H1 (cell line): ENCODE measurements at regions not wholly inside any gene's neighbourhood (a gene's known extent, or its start where the extent isn't known, plus 50 kb on each side); places are given as distances from the start of the nearest gene placed in this dataset.

Experiments
- ASH2L ChIP-seq: fragments of 200-600, 300-600 bp; sonication (generic); IDR thresholded peaks from one replicate; pipeline ENCODE4 v1.7.1; 2017; ENCODE audit warnings: low read length
- CTBP2 ChIP-seq: IDR thresholded peaks from 2 replicates; pipeline ENCODE4 v1.7.0; 2011; ENCODE audit warnings: borderline replicate concordance, mild to moderate bottlenecking, moderate library complexity, mixed read lengths, low read length; ENCODE audit not compliant: insufficient read depth, insufficient read length
- POU5F1 ChIP-seq: IDR thresholded peaks from 2 replicates; pipeline ENCODE4 v1.6.1; 2011; ENCODE audit warnings: low read depth, mild to moderate bottlenecking, low read length, moderate library complexity
- SAP30 ChIP-seq: fragments of 300-600 bp; sonication (generic); IDR thresholded peaks from 2 replicates; pipeline ENCODE4 v1.7.1; 2012; ENCODE audit warnings: low read length, moderate library complexity, mild to moderate bottlenecking, inconsistent platforms; ENCODE audit not compliant: insufficient read depth, insufficient replicate concordance
- TBP ChIP-seq: IDR thresholded peaks from 2 replicates; pipeline ENCODE4 v1.6.1; 2011; ENCODE audit warnings: low read depth, low read length, improper control_type of control experiment

DNA sequence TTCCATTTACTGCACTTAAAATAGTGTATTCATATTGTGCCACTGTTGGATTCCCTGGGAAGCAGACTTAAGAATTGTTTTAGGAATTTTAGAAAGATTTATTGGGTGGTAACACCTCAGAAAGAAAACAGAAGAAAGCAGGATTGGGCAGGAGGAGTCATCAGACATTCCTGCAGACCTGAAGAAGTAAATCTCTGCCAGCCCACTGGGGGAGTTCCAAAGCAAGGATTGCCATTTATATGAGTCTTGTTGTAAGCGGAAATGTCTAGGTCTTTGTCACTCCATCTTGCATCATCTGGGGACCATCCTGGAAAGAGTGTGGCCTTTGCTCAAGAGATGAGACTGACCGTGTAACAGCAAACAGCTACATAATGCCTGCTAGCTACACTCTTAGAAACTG is 947.6 kb upstream of the POT1 start (continued):
- TF ChIP-seq POU5F1, result no peak
- no peak for TF ChIP-seq CTBP2
- TF ChIP-seq ASH2L, result no peak
- no peak for TF ChIP-seq TBP
- no peak for TF ChIP-seq SAP30
